GM12878 (cell line): ENCODE measurements at regions not wholly inside any gene's neighbourhood (a gene's known extent, or its start where the extent isn't known, plus 50 kb on each side); places are given as distances from the start of the nearest gene placed in this dataset.

Experiments
- ATAC-seq: fragments of 200-7000 bp; cut with Tn5 transposase; 3 replicates; pipeline ENCODE4 v1.9.1; 2020; ENCODE audit warnings: mild to moderate bottlenecking, moderate library complexity
- BruUV-seq: library from RNA; stranded (reverse); fragments of 400-500 nt; replicated peaks from 2 replicates; lab custom pipeline; 2021; lab: Mats Ljungman, UMichigan
- CTCF ChIA-PET: fragments of 300-600 bp; sonication (Branson Sonifier 250); formaldehyde crosslinking; extraction: SDS; loops from one replicate; lab custom pipeline; 2021; ENCODE audit warnings: inconsistent platforms; lab: Yijun Ruan, JAX
- POLR2A ChIA-PET: fragments of 350-600 bp; formaldehyde crosslinking; extraction: SDS; loops from one replicate; lab custom pipeline; 2021; ENCODE audit warnings: inconsistent platforms; lab: Charles Lee
- RAD21 ChIA-PET: fragments of 300-600 bp; sonication (Branson Sonifier 250); formaldehyde crosslinking; loops from one replicate; lab custom pipeline; 2023; ENCODE audit warnings: antibody characterized with exemption; ENCODE audit not compliant: unreplicated experiment; lab: Charles Lee
- SMC1A ChIA-PET: fragments of 300-600 bp; sonication (Branson Sonifier 250); formaldehyde crosslinking; loops from one replicate; lab custom pipeline; 2023; ENCODE audit not compliant: unreplicated experiment, uncharacterized antibody; lab: Charles Lee
- DNase-seq: peaks from one replicate; pipeline ENCODE4 v3.0.0-alpha.2; 2011; ENCODE audit warnings: low read depth, low spot score
- FAIRE-seq: peaks from 3 replicates; lab custom pipeline; 2011; peaks lifted over from hg19 to GRCh38; lab: Jason Lieb, UNC
- H2AFZ ChIP-seq: 2 replicates; pipeline ENCODE4 v1.6.0; 2011; ENCODE audit warnings: low read depth, low read length, control low read depth; ENCODE audit not compliant: control insufficient read depth
- H3K27ac ChIP-seq: 2 replicates; pipeline ENCODE4 v1.5.1; 2011; ENCODE audit warnings: control low read depth; ENCODE audit not compliant: control insufficient read depth, insufficient read depth
- H3K27me3 ChIP-seq, 2 experiments: replicated peaks in 1 of 2; 2 replicates each; pipeline versions ENCODE4 v1.6.0 to v1.6.1; 2011; ENCODE audit warnings: low read length in 1 of 2; ENCODE audit not compliant: control insufficient read depth in 2 of 2, insufficient read depth in 2 of 2
- H3K36me3 ChIP-seq, 2 experiments: 2 replicates each; pipeline ENCODE4 v1.5.1; 2011; ENCODE audit warnings: low read length in 1 of 2; ENCODE audit not compliant: control insufficient read depth in 2 of 2, insufficient read depth in 2 of 2
- H3K4me1 ChIP-seq: 2 replicates; pipeline ENCODE4 v1.6.1; 2011; ENCODE audit warnings: mild to moderate bottlenecking, low read length, moderate library complexity, mixed read lengths; ENCODE audit not compliant: control insufficient read depth, insufficient read depth
- H3K4me2 ChIP-seq: 2 replicates; pipeline ENCODE4 v1.6.0; 2011; ENCODE audit warnings: control low read depth; ENCODE audit not compliant: control insufficient read depth, insufficient read depth
- H3K4me3 ChIP-seq: fragments of 200-600 bp; sonication (generic); 2 replicates; pipeline ENCODE4 v1.5.1; 2016
- H3K79me2 ChIP-seq: 2 replicates; pipeline ENCODE4 v1.6.0; 2011; ENCODE audit warnings: low read length; ENCODE audit not compliant: control insufficient read depth, insufficient read depth
- H3K9ac ChIP-seq: 2 replicates; pipeline ENCODE4 v1.8.0; 2011; ENCODE audit warnings: low read length, control low read depth, mixed read lengths; ENCODE audit not compliant: control insufficient read depth, insufficient read depth
- H3K9me3 ChIP-seq: replicated peaks from 3 replicates; pipeline ENCODE4 v1.5.1; 2011; ENCODE audit warnings: mild to moderate bottlenecking, low read length; ENCODE audit not compliant: control insufficient read depth, insufficient read depth
- H4K20me1 ChIP-seq: 2 replicates; pipeline ENCODE4 v1.6.0; 2011; ENCODE audit not compliant: control insufficient read depth, insufficient read depth
- ATF7 ChIP-seq: fragments of 450-650 bp; IDR thresholded peaks from 2 replicates; pipeline ENCODE4 v1.6.1; 2016; ENCODE audit warnings: low read depth, mild to moderate bottlenecking
- GATAD2B ChIP-seq: fragments of 450-650 bp; conservative IDR thresholded peaks from 2 replicates; pipeline ENCODE4 v1.6.1; 2017; ENCODE audit warnings: low read depth, mild to moderate bottlenecking, moderate library complexity
- NFXL1 ChIP-seq: fragments of 450-650 bp; IDR thresholded peaks from 2 replicates; pipeline ENCODE4 v1.6.1; 2017; ENCODE audit warnings: antibody characterized with exemption, mild to moderate bottlenecking, borderline replicate concordance
- NR2C2 ChIP-seq: IDR thresholded peaks from 2 replicates; pipeline ENCODE4 v1.6.1; 2011; ENCODE audit warnings: borderline replicate concordance, low read depth; ENCODE audit not compliant: control insufficient read depth, insufficient read length
- POLR2A ChIP-seq: IDR thresholded peaks from 2 replicates; pipeline ENCODE4 v1.6.1; 2011; ENCODE audit warnings: low read depth, mild to moderate bottlenecking, low read length
- SMAD1 ChIP-seq: fragments of 450-650 bp; IDR thresholded peaks from 2 replicates; pipeline ENCODE4 v1.6.1; 2018; ENCODE audit warnings: mild to moderate bottlenecking, low read depth; ENCODE audit not compliant: partially characterized antibody
- STAT1 ChIP-seq: fragments of 450-650 bp; conservative IDR thresholded peaks from 2 replicates; pipeline ENCODE4 v1.6.1; 2014; ENCODE audit warnings: antibody characterized with exemption, mild to moderate bottlenecking
- SUPT20H ChIP-seq: IDR thresholded peaks from 2 replicates; pipeline ENCODE4 v1.6.1; 2011; ENCODE audit warnings: low read depth, mild to moderate bottlenecking, low read length, moderate library complexity, borderline replicate concordance; ENCODE audit not compliant: control insufficient read depth
- ZNF274 ChIP-seq: IDR thresholded peaks from one replicate; pipeline ENCODE4 v1.8.0; 2011; ENCODE audit not compliant: insufficient read length, insufficient read depth
- WGBS: methylation state at CpG from one replicate; pipeline ENCODE4 v1.1.6; 2016; ENCODE audit warnings: low lambda C conversion rate; ENCODE audit not compliant: insufficient replicate concordance, insufficient coverage; ENCODE audit errors: missing lambda C conversion rate; 5-methylcytosine and 5-hydroxymethylcytosine counted together
- in situ Hi-C: fragments of 300-500 bp; cut with MboI; formaldehyde crosslinking; loops from 9 replicates; pipeline ENCODE4 v1.14.3; 2018; ENCODE audit warnings: mixed read lengths
- intact Hi-C: fragments of 100-400 bp; cut with micrococcal nuclease; formaldehyde crosslinking; loops from one replicate; pipeline ENCODE4 v1.14.2; 2022; ENCODE audit not compliant: unreplicated experiment
- TF ChIP-seq, protein P1 (sequence below): fragments of 450-650 bp; IDR thresholded peaks from 2 replicates; pipeline ENCODE4 v1.6.1; 2018; ENCODE audit warnings: mild to moderate bottlenecking, low read depth, moderate library complexity; ENCODE audit not compliant: partially characterized antibody
- TF ChIP-seq, protein P2 (sequence below): fragments of 450-650 bp; formaldehyde crosslinking; IDR thresholded peaks from 2 replicates; pipeline ENCODE4 v1.4.0; 2022; ENCODE audit warnings: mild to moderate bottlenecking, moderate library complexity

DNA sequence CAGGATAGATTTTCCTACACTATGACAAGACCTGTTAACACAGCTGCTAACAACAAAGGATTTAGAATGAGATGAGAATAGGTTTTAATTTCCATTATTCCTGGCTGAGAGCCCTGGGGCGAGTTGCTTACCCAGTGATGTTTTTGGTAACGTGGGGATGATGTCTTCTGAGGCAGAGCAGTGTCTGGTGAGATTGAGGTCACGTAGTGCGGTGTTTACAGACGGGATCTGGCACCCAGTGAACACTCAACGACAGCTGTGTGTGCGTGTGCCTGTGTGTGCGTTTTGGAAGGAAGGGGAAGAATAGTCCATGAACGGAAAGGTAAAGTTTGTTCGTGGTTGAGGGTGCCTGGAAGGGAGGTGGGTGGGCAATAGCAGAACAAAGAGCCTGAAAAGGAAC is 384.7 kb downstream of the C6orf118 start:
- no peak for ATAC-seq
- ChIA-PET SMC1A (interaction anchor here (0.7 kb wide), 1 partner anchor 997 kb away, joined by 5 read pairs; no protein-coding TSS in a partner anchor), CTCF (interaction anchor here (1.4 kb wide), 1 partner anchor 967 kb away, joined by 3 read pairs; no protein-coding TSS in a partner anchor), POLR2A (no interaction called here), RAD21 (no interaction called here)
- Histone ChIP-seq H3K4me2 (no peak overlapping the region), H2AFZ (no peak overlapping the region), H3K4me3 (no peak overlapping the region), H4K20me1 (no peaks in the 10 kb centered on the region), H3K9ac (no peak overlapping the region), H3K9me3 (no peaks in the 10 kb centered on the region), H3K36me3 (no peaks in the 10 kb centered on the region), H3K27ac (no peak overlapping the region), H3K27me3 (no peaks in the 10 kb centered on the region), H3K79me2 (no peaks in the 10 kb centered on the region), H3K4me1 (no peaks in the 10 kb centered on the region)
- no TSS peak for BruUV-seq
- no peak for FAIRE-seq
- DNase-seq: no peak
- intact Hi-C loops (loop anchor here (5.0 to 10.0 kb wide), 3 partner anchors 820 to 1507 kb away; no protein-coding TSS in a partner anchor), in situ Hi-C loops (no loop called here)
- 31% methylated on average over 10 of the region's 10 CpGs for WGBS
- no peak for TF ChIP-seq ATF7
- no peak for TF ChIP-seq POLR2A
- TF ChIP-seq NFXL1: no peak
- TF ChIP-seq SMAD1: no peak
- TF ChIP-seq, protein P1, sequence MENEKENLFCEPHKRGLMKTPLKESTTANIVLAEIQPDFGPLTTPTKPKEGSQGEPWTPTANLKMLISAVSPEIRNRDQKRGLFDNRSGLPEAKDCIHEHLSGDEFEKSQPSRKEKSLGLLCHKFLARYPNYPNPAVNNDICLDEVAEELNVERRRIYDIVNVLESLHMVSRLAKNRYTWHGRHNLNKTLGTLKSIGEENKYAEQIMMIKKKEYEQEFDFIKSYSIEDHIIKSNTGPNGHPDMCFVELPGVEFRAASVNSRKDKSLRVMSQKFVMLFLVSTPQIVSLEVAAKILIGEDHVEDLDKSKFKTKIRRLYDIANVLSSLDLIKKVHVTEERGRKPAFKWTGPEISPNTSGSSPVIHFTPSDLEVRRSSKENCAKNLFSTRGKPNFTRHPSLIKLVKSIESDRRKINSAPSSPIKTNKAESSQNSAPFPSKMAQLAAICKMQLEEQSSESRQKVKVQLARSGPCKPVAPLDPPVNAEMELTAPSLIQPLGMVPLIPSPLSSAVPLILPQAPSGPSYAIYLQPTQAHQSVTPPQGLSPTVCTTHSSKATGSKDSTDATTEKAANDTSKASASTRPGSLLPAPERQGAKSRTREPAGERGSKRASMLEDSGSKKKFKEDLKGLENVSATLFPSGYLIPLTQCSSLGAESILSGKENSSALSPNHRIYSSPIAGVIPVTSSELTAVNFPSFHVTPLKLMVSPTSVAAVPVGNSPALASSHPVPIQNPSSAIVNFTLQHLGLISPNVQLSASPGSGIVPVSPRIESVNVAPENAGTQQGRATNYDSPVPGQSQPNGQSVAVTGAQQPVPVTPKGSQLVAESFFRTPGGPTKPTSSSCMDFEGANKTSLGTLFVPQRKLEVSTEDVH: no peak
- no peak for TF ChIP-seq NR2C2
- TF ChIP-seq, protein P2, sequence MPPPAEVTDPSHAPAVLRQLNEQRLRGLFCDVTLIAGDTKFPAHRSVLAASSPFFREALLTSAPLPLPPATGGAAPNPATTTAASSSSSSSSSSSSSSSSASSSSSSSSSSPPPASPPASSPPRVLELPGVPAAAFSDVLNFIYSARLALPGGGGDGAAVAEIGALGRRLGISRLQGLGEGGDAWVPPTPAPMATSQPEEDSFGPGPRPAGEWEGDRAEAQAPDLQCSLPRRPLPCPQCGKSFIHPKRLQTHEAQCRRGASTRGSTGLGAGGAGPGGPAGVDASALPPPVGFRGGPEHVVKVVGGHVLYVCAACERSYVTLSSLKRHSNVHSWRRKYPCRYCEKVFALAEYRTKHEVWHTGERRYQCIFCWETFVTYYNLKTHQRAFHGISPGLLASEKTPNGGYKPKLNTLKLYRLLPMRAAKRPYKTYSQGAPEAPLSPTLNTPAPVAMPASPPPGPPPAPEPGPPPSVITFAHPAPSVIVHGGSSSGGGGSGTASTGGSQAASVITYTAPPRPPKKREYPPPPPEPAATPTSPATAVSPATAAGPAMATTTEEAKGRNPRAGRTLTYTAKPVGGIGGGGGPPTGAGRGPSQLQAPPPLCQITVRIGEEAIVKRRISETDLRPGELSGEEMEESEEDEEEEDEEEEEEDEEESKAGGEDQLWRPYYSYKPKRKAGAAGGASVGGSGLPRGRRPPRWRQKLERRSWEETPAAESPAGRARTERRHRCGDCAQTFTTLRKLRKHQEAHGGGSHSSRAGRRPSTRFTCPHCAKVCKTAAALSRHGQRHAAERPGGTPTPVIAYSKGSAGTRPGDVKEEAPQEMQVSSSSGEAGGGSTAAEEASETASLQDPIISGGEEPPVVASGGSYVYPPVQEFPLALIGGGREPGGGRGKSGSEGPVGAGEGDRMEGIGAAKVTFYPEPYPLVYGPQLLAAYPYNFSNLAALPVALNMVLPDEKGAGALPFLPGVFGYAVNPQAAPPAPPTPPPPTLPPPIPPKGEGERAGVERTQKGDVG (CRISPR knock-in tag): no peak
- TF ChIP-seq ZNF274: no peak
- no peak for TF ChIP-seq STAT1
- no peak for TF ChIP-seq SUPT20H
- no peak for TF ChIP-seq GATAD2B
